ENCODE measurements at regions not wholly inside any gene's neighbourhood (a gene's known extent, or its start where the extent isn't known, plus 50 kb on each side); places are given as distances from the start of the nearest gene placed in this dataset.

GRCh38 chr2:129709956-129710598 is 269.4 kb upstream of the RAB6C start:
- DNase-seq, result no peak

- DNase-seq, result no peak
Measured at GRCh38 chr2:129710670-129711495, 268.6 kb upstream of the RAB6C start.

GRCh38 chr2:129711816-129712675 is 267.4 kb upstream of the RAB6C start:
- no peak for DNase-seq

GRCh38 chr2:129712676-129712985 is 266.8 kb upstream of the RAB6C start:
- no peak for DNase-seq

GRCh38 chr2:129713337-129713736 is 266.1 kb upstream of the RAB6C start:
- no peak for DNase-seq

- no peak for DNase-seq
Measured at GRCh38 chr2:129716781-129717559, 262.5 kb upstream of the RAB6C start.

GRCh38 chr2:129717560-129718130 is 261.8 kb upstream of the RAB6C start:
- DNase-seq, result no peak

- no peak for DNase-seq
Measured at GRCh38 chr2:129719335-129719734, 260.1 kb upstream of the RAB6C start.

- no peak for DNase-seq
Measured at GRCh38 chr2:129720360-129720759, 259.1 kb upstream of the RAB6C start.

- no peak for DNase-seq
Measured at GRCh38 chr2:129720761-129721160, 258.7 kb upstream of the RAB6C start.

- no peak for DNase-seq
Measured at GRCh38 chr2:129721236-129721635, 258.2 kb upstream of the RAB6C start.

GRCh38 chr2:129721846-129722245 is 257.6 kb upstream of the RAB6C start:
- no peak for DNase-seq

- no peak for DNase-seq
Measured at GRCh38 chr2:129722306-129723019, 257.0 kb upstream of the RAB6C start.

GRCh38 chr2:129723277-129724020 is 256.0 kb upstream of the RAB6C start:
- no peak for DNase-seq

GRCh38 chr2:129724021-129724757 is 255.3 kb upstream of the RAB6C start:
- DNase-seq, result no peak

GRCh38 chr2:129726216-129726615 is 253.2 kb upstream of the RAB6C start:
- DNase-seq, result no peak

- no peak for DNase-seq
Measured at GRCh38 chr2:129727286-129727685, 252.2 kb upstream of the RAB6C start.

- no peak for DNase-seq
Measured at GRCh38 chr2:129728035-129728972, 251.2 kb upstream of the RAB6C start.

- DNase-seq, result no peak
Measured at GRCh38 chr2:129729011-129729410, 250.5 kb upstream of the RAB6C start.

Data from left hindlimb (tissue), 1 donor.